Fibroblast of the conjunctiva (primary cell): ENCODE measurements at regions not wholly inside any gene's neighbourhood (a gene's known extent, or its start where the extent isn't known, plus 50 kb on each side); places are given as distances from the start of the nearest gene placed in this dataset.

Experiments used
- DNase-seq: peaks from one replicate; pipeline ENCODE4 v3.0.0-alpha.2; 2010; ENCODE audit warnings: low read depth

- no peak for DNase-seq
Measured at GRCh38 chr3:148083526-148084182, 614.0 kb upstream of the AGTR1 start.

- DNase-seq = no peak
Measured at GRCh38 chr3:148084931-148085330, 612.8 kb upstream of the AGTR1 start.

- DNase-seq = no peak
Measured at GRCh38 chr3:148087601-148088371, 609.9 kb upstream of the AGTR1 start.

GRCh38 chr3:148089171-148089570 lies 608.5 kb upstream of the AGTR1 start:
- no peak for DNase-seq

GRCh38 chr3:148090156-148090555 lies 607.5 kb upstream of the AGTR1 start:
- no peak for DNase-seq

- no peak for DNase-seq
Measured at GRCh38 chr3:148092624-148093347, 604.9 kb upstream of the AGTR1 start.

- DNase-seq = no peak
Measured at GRCh38 chr3:148093753-148094152, 604.0 kb upstream of the AGTR1 start.

GRCh38 chr3:148095962-148096361 lies 601.7 kb upstream of the AGTR1 start:
- DNase-seq = no peak

GRCh38 chr3:148100476-148100875 lies 597.2 kb upstream of the AGTR1 start:
- no peak for DNase-seq

- DNase-seq = peak; percentile 48
Measured at GRCh38 chr3:148101061-148101460, 596.6 kb upstream of the AGTR1 start.

GRCh38 chr3:148102156-148102555 lies 595.5 kb upstream of the AGTR1 start:
- no peak for DNase-seq

GRCh38 chr3:148106062-148106461 lies 591.6 kb upstream of the AGTR1 start:
- DNase-seq = no peak

- DNase-seq = no peak
Measured at GRCh38 chr3:148126956-148127355, 570.7 kb upstream of the AGTR1 start.

GRCh38 chr3:148128136-148128535 lies 569.6 kb upstream of the AGTR1 start:
- DNase-seq = no peak

GRCh38 chr3:148131990-148132638 lies 565.6 kb upstream of the AGTR1 start:
- no peak for DNase-seq

- DNase-seq = no peak
Measured at GRCh38 chr3:148136816-148137215, 560.9 kb upstream of the AGTR1 start.

- DNase-seq = no peak
Measured at GRCh38 chr3:148146241-148146640, 551.5 kb upstream of the AGTR1 start.

- peak; percentile 33 for DNase-seq
Measured at GRCh38 chr3:148146947-148147826, 550.5 kb upstream of the AGTR1 start.

GRCh38 chr3:148147903-148148302 lies 549.8 kb upstream of the AGTR1 start:
- DNase-seq = no peak

GRCh38 chr3:148149556-148149955 lies 548.1 kb upstream of the AGTR1 start:
- no peak for DNase-seq

GRCh38 chr3:148150141-148150540 lies 547.6 kb upstream of the AGTR1 start:
- DNase-seq = no peak
